ENCODE measurements at regions not wholly inside any gene's neighbourhood (a gene's known extent, or its start where the extent isn't known, plus 50 kb on each side); places are given as distances from the start of the nearest gene placed in this dataset.

- intact Hi-C loops (cut with micrococcal nuclease), result no loop called here
- no peaks in the 10 kb centered on the region for H3K36me3 Mint-ChIP-seq (ENCODE audit: low read depth)
- ChIA-PET CTCF (no interaction called here), POLR2A (no interaction called here)
- no peaks in the 10 kb centered on the region for H3K27me3 Mint-ChIP-seq
- no peak overlapping the region for H3K27ac Mint-ChIP-seq
- DNase-seq (no peak), ATAC-seq (no peak)
- peaks cover 2% of the 10 kb centered on the region for H3K9me3 Mint-ChIP-seq
- no peak overlapping the region for H3K4me3 Mint-ChIP-seq
- H3K4me1 Mint-ChIP-seq (ENCODE audit: low read depth), result no peaks in the 10 kb centered on the region
- no peak for TF ChIP-seq CTCF (IDR thresholded peaks at IDR 0.05)
Observed at GRCh38 chr12:83622205-83622604, 935.5 kb downstream of the TMTC2 start.

DNA sequence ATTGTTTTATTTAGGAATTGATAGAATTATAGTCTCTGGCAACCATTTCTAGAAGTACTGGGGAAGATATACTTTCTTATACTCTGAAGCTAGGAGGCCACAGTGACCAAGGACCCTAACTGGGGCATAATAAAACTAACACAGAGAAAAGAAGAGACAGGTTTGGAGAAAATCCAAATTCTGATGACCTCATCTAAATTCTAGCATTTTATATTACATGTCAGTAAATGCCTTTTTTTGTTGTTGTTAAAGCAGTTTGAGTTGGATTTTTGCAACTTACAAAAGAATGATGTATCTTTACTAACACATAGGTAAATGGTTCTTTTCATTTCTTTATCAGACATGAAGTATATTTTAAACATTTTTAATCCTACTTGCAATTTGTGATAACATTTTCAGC is 933.3 kb downstream of the TMTC2 start:
- H3K9me3 Mint-ChIP-seq, result peaks cover 4% of the 10 kb centered on the region
- intact Hi-C loops (cut with micrococcal nuclease), result no loop called here
- H3K27me3 Mint-ChIP-seq, result no peaks in the 10 kb centered on the region
- H3K27ac Mint-ChIP-seq, result no peak overlapping the region
- ChIA-PET POLR2A (no interaction called here), CTCF (no interaction called here)
- DNase-seq (no peak), ATAC-seq (no peak)
- no peaks in the 10 kb centered on the region for H3K36me3 Mint-ChIP-seq (ENCODE audit: low read depth)
- H3K4me1 Mint-ChIP-seq (ENCODE audit: low read depth), result no peaks in the 10 kb centered on the region
- H3K4me3 Mint-ChIP-seq, result no peak overlapping the region
- no peak for TF ChIP-seq CTCF (IDR thresholded peaks at IDR 0.05)

DNA sequence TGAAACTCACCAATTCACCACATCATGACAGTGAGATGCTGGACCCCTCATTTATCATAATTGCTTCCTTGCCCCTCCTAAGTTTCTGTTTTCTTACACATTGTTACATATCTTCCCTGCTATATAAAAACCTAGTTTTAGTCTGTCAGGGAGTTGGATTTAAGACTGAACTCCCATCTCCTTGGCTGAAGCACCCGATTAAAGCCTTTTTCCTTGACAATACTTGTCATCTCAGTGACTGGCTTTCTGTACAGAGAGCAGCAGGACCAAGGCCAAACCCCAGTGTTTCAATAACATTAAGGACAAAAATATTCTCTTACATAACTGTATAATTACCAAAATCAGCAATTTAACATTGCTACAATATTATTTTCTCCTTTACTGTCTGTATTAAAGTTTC is 928.4 kb downstream of the TMTC2 start:
- H3K4me1 Mint-ChIP-seq (ENCODE audit: low read depth), result no peaks in the 10 kb centered on the region
- ChIA-PET POLR2A (no interaction called here), CTCF (no interaction called here)
- intact Hi-C loops (cut with micrococcal nuclease), result no loop called here
- DNase-seq, result no peak
- no peaks in the 10 kb centered on the region for H3K36me3 Mint-ChIP-seq (ENCODE audit: low read depth)
- no peaks in the 10 kb centered on the region for H3K27me3 Mint-ChIP-seq
- H3K9me3 Mint-ChIP-seq, result peaks cover 5% of the 10 kb centered on the region
- no peak for TF ChIP-seq CTCF (IDR thresholded peaks at IDR 0.05)
- H3K4me3 Mint-ChIP-seq, result no peak overlapping the region
- ATAC-seq, result no peak
- H3K27ac Mint-ChIP-seq, result no peak overlapping the region

DNA sequence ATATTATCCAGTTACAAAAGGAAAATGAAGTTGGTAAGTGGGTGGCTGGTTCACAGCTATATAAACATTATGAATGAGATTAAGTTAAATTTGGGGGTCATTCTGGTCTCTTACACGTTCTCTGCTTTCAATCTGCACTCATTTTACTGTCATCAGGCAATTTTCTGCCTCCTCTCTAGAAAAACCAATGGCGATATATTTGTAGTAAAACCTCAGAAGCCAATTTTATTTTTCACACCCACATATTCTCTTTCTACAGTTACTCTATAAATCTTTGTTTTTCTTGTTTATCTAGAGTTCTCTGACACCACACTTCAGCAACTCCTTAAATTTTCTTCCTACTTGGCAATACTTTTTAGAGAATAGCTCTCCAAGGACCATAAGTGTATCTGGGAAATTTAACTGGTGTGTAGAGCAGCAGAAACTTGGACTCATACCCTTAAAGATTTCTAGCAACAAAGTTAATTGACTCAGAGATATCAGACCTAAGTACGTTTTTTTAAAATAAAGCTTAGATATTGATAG is 926.9 kb downstream of the TMTC2 start:
- Mint-ChIP-seq H3K4me1 (ENCODE audit: low read depth) (no peaks in the 10 kb centered on the region), H3K36me3 (ENCODE audit: low read depth) (no peaks in the 10 kb centered on the region), H3K4me3 (no peak overlapping the region), H3K27me3 (no peaks in the 10 kb centered on the region), H3K27ac (no peak overlapping the region), H3K9me3 (peaks cover 5% of the 10 kb centered on the region)
- TF ChIP-seq CTCF (IDR thresholded peaks at IDR 0.05), result no peak
- no peak for ATAC-seq
- intact Hi-C loops (cut with micrococcal nuclease), result no loop called here
- POLR2A ChIA-PET, result no interaction called here
- CTCF ChIA-PET, result interaction anchor here (1.0 kb wide), 1 partner anchor 11 kb away, joined by 3 read pairs; no protein-coding TSS in a partner anchor
- DNase-seq, result no peak

DNA sequence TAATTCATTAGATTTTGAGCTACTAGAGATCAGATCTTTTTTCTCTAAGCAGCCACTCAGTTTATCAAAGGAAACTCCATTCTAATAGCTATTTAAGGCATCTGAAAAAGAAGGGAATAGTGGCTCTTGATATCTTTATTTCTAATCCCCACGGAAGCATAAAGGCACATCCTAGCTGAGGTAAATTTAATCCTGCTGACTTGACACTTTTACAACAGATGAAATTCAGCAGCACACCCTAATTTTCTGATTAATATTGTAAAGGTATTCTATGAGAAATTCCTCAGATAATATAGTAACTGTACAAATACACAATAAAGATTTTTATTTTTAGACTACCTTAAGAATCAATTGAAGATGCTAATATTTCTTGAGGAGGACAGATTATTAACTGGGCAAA is 916.4 kb downstream of the TMTC2 start:
- DNase-seq (no peak), ATAC-seq (no peak)
- ChIA-PET POLR2A (no interaction called here), CTCF (interaction anchor here (1.2 kb wide), 1 partner anchor 11 kb away, joined by 3 read pairs; no protein-coding TSS in a partner anchor)
- no peak overlapping the region for H3K4me3 Mint-ChIP-seq
- TF ChIP-seq CTCF (IDR thresholded peaks at IDR 0.05), result no peak
- intact Hi-C loops (cut with micrococcal nuclease), result no loop called here
- H3K4me1 Mint-ChIP-seq (ENCODE audit: low read depth), result no peaks in the 10 kb centered on the region
- H3K27me3 Mint-ChIP-seq, result no peaks in the 10 kb centered on the region
- H3K36me3 Mint-ChIP-seq (ENCODE audit: low read depth), result no peaks in the 10 kb centered on the region
- peaks cover 26% of the 10 kb centered on the region for H3K9me3 Mint-ChIP-seq
- H3K27ac Mint-ChIP-seq, result no peak overlapping the region

Data from activated CD8-positive, alpha-beta T cell treated with anti-CD3 and anti-CD28 coated beads for 36 hours (primary cell).